IMR-90 (cell line): ENCODE measurements at regions not wholly inside any gene's neighbourhood (a gene's known extent, or its start where the extent isn't known, plus 50 kb on each side); places are given as distances from the start of the nearest gene placed in this dataset.

Source experiments
- POLR2A ChIP-seq: IDR thresholded peaks from 2 replicates; pipeline ENCODE4 v1.6.1; 2012; ENCODE audit warnings: mild to moderate bottlenecking, low read depth, low read length
- TF ChIP-seq, protein P1 (sequence below): conservative IDR thresholded peaks from 2 replicates; pipeline ENCODE4 v1.5.1; 2012; ENCODE audit warnings: mild to moderate bottlenecking, low read depth, low read length, improper control_type of control experiment

DNA sequence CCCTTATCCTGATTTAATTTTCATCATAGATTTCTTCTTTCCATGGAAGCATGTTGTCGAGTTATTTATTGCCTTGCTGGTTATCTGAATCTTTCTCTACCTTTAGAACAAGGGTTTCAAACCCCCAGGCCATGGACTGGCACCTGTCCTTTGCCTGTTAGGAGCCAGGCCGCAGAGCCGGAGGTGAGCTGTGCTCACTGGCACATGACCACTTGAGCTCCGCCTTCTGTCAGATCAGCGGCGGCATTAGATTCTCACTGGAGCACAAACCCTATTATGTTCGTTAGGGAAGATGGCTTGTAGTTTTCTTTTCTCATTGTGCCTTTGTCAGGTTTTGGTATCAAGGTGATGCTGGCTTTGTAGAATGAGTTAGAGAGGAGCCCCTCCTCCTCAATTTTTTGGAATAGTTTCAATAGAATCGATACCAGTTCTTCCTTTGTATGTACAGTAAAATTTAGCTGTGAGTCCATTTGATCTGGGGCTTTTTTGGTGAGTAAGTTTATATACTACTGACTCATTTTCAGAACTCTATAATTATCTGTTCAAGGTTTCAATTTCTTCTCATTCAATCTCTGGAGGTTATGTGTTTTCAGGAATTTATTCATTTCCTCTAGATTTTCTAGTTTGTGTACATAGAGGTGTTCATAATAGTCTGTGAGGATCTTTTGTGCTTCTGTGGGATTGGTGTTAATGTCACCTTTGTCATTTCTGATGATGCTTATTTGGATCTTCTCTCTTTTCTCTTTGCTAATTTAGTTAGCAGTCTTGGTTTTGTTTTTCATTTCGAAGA is 668.0 kb upstream of the FAM98A start:
- TF ChIP-seq, protein P1, sequence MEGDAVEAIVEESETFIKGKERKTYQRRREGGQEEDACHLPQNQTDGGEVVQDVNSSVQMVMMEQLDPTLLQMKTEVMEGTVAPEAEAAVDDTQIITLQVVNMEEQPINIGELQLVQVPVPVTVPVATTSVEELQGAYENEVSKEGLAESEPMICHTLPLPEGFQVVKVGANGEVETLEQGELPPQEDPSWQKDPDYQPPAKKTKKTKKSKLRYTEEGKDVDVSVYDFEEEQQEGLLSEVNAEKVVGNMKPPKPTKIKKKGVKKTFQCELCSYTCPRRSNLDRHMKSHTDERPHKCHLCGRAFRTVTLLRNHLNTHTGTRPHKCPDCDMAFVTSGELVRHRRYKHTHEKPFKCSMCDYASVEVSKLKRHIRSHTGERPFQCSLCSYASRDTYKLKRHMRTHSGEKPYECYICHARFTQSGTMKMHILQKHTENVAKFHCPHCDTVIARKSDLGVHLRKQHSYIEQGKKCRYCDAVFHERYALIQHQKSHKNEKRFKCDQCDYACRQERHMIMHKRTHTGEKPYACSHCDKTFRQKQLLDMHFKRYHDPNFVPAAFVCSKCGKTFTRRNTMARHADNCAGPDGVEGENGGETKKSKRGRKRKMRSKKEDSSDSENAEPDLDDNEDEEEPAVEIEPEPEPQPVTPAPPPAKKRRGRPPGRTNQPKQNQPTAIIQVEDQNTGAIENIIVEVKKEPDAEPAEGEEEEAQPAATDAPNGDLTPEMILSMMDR: no peak
- TF ChIP-seq POLR2A: no peak
